Activated CD4-positive, alpha-beta memory T cell treated with anti-CD3 and anti-CD28 coated beads, Interleukin-2, amount 10 ng/mL, durations not matched to agents 7 days and 5 days (primary cell): ENCODE measurements at regions not wholly inside any gene's neighbourhood (a gene's known extent, or its start where the extent isn't known, plus 50 kb on each side); places are given as distances from the start of the nearest gene placed in this dataset.

Experiments
- CTCF ChIA-PET: fragments of 350-600 bp; sonication (Branson Sonifier 250); formaldehyde crosslinking; loops from one replicate; lab custom pipeline; 2021; ENCODE audit warnings: antibody characterized with exemption, inconsistent platforms; lab: Charles Lee
- POLR2A ChIA-PET: fragments of 350-600 bp; sonication (Branson Sonifier 250); formaldehyde crosslinking; loops from one replicate; lab custom pipeline; 2021; ENCODE audit warnings: antibody characterized with exemption; lab: Charles Lee
- DNase-seq: peaks from one replicate; pipeline ENCODE4 v3.0.0-alpha.2; 2020
- H3K27ac Mint-ChIP-seq: one replicate; pipeline ENCODE4 v1.8.0; 2021; ENCODE audit warnings: mild to moderate bottlenecking, mixed read lengths
- H3K27me3 Mint-ChIP-seq: one replicate; pipeline ENCODE4 v1.8.0; 2021; ENCODE audit warnings: mixed read lengths
- H3K36me3 Mint-ChIP-seq: one replicate; pipeline ENCODE4 v1.8.0; 2021; ENCODE audit warnings: low read depth, mixed read lengths
- H3K4me1 Mint-ChIP-seq: one replicate; pipeline ENCODE4 v1.8.0; 2021; ENCODE audit warnings: mixed read lengths
- H3K4me3 Mint-ChIP-seq: one replicate; pipeline ENCODE4 v1.8.0; 2021; ENCODE audit warnings: mild to moderate bottlenecking, mixed read lengths
- H3K9me3 Mint-ChIP-seq: one replicate; pipeline ENCODE4 v1.8.0; 2021; ENCODE audit warnings: mixed read lengths

- ChIA-PET CTCF (no interaction called here), POLR2A (no interaction called here)
- Mint-ChIP-seq H3K27ac (no peak overlapping the region), H3K36me3 (no peaks in the 10 kb centered on the region), H3K4me3 (no peak overlapping the region), H3K27me3 (no peaks in the 10 kb centered on the region), H3K9me3 (peaks cover 5% of the 10 kb centered on the region), H3K4me1 (no peaks in the 10 kb centered on the region)
- DNase-seq, result no peak
Observed at GRCh38 chr17:71149607-71150006, 971.2 kb upstream of the SOX9 start.

GRCh38 chr17:71157297-71157696 lies 963.5 kb upstream of the SOX9 start:
- CTCF ChIA-PET, result no interaction called here
- Mint-ChIP-seq H3K27me3 (no peaks in the 10 kb centered on the region), H3K4me3 (no peak overlapping the region), H3K36me3 (no peaks in the 10 kb centered on the region), H3K9me3 (peaks cover 9% of the 10 kb centered on the region), H3K4me1 (no peaks in the 10 kb centered on the region), H3K27ac (no peak overlapping the region)
- no peak for DNase-seq
- POLR2A ChIA-PET, result no interaction called here

DNA sequence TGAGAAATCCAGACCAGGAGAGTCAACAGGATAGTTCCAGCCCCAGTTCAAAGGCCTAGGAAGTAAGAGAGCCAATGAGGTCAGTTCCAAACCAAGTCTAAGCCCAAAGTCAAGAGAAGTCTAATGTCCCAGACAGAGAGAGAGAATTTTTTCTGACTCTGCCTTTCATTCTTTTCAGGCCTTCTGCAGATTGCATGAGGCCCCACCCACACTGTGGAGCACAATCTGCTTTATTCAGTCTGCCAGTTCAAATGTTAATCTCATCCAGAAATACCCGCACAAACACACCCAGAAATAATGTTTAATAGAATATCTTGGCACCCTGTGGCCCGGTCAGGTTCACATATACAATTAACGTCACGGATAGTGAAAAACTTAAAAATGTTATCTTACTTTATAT lies 962.4 kb upstream of the SOX9 start:
- Mint-ChIP-seq H3K4me1 (no peaks in the 10 kb centered on the region), H3K4me3 (no peak overlapping the region), H3K27me3 (no peaks in the 10 kb centered on the region), H3K36me3 (no peaks in the 10 kb centered on the region), H3K27ac (no peak overlapping the region), H3K9me3 (peaks cover 4% of the 10 kb centered on the region)
- no peak for DNase-seq
- POLR2A ChIA-PET, result no interaction called here
- CTCF ChIA-PET, result no interaction called here

DNA sequence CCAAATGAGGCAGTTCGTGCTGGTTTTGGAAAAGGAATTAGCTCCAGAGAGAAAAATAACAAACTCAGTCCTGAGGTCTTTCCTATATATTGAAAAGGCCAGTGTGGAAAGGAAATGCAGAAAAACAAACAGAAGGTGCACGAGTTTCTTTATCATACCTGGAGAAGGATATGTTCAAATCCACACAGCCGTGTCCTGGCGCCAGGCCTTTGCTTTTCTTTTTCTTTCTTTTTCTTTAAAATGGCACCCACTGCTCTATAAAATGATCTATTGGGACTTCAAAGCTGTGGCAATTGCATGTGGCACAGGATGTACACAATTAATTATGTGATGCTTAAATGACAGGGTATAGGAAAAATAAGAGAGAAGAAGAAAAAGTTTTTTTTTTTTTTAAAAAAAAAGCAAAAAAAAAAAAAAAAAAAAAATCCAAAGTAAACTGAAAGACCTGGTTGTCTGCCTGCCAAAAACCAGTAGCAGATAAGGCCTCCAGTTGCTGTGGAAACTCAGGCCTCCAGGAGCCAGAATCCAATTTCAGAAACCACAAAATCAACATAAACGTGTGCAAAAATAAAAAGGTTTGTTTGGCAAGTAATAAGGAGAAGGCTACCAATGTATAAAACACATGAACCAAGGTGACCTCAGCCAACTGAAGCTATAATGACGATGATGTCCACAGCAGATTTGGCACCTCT lies 957.6 kb upstream of the SOX9 start:
- H3K36me3 Mint-ChIP-seq, result no peaks in the 10 kb centered on the region
- H3K4me3 Mint-ChIP-seq, result no peak overlapping the region
- CTCF ChIA-PET, result no interaction called here
- H3K27me3 Mint-ChIP-seq, result no peaks in the 10 kb centered on the region
- peaks cover 4% of the 10 kb centered on the region for H3K9me3 Mint-ChIP-seq
- POLR2A ChIA-PET, result no interaction called here
- no peak for DNase-seq
- H3K4me1 Mint-ChIP-seq, result no peaks in the 10 kb centered on the region
- H3K27ac Mint-ChIP-seq, result no peak overlapping the region

DNA sequence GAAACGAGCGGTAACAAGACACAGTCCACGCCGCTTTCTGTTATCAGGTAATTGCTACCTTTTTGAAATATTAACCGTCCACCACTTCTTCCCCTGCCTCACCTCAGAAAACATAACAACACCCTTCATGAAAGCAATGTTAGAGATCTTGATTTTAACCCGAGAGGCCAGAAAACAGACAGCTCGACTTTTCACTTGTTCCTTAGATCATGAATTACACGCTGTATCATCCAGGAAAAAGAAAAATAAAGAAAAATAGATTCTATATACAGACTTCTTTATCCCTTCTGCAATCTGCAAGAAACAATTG lies 957.1 kb upstream of the SOX9 start:
- DNase-seq, result no peak
- H3K4me1 Mint-ChIP-seq, result no peaks in the 10 kb centered on the region
- CTCF ChIA-PET, result no interaction called here
- H3K27ac Mint-ChIP-seq, result no peak overlapping the region
- no peaks in the 10 kb centered on the region for H3K27me3 Mint-ChIP-seq
- no peaks in the 10 kb centered on the region for H3K36me3 Mint-ChIP-seq
- peaks cover 4% of the 10 kb centered on the region for H3K9me3 Mint-ChIP-seq
- H3K4me3 Mint-ChIP-seq, result no peak overlapping the region
- POLR2A ChIA-PET, result no interaction called here

DNA sequence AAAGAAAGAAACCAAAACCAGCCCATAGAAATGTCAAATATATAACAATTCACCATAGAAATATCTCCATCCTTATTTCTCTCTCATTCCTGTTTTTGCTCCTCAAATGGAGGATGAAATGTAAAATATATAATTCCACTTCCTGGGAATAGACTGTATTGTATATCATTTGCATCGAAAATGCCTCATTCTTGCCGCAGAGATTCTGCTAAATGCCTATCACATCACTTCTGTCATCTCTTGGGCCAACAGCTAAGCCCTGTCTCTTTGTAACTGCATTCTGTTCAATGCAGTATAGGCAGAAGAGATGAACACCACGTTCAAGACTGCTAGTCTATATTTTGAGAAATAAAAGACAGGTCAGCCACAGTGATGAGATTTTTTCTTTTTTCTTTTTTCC lies 956.3 kb upstream of the SOX9 start:
- Mint-ChIP-seq H3K27ac (no peak overlapping the region), H3K4me3 (no peak overlapping the region), H3K9me3 (peaks cover 4% of the 10 kb centered on the region), H3K4me1 (no peaks in the 10 kb centered on the region), H3K27me3 (no peaks in the 10 kb centered on the region), H3K36me3 (no peaks in the 10 kb centered on the region)
- POLR2A ChIA-PET, result no interaction called here
- CTCF ChIA-PET, result no interaction called here
- DNase-seq, result no peak

DNA sequence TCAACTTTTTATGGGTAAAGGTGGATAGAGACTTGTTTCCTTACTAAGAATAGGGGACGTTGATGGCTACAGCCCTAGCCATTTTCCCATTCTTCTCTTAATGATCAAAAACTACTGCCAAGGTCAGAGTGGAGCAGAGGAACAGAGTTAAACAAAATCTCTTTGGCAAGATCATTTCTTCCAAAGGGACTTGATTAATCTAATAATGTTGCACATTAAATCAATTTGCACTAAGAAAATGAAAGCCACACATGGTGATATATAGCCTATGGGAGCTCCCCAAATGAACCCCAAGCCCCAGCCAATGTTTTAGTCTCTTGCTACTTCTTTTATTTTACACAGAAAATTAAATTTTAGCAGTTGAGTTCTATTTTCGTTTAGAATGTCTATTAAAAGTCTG lies 954.5 kb upstream of the SOX9 start:
- no peak overlapping the region for H3K27ac Mint-ChIP-seq
- DNase-seq, result no peak
- H3K4me1 Mint-ChIP-seq, result no peaks in the 10 kb centered on the region
- no peak overlapping the region for H3K4me3 Mint-ChIP-seq
- ChIA-PET CTCF (no interaction called here), POLR2A (no interaction called here)
- H3K9me3 Mint-ChIP-seq, result peaks cover 2% of the 10 kb centered on the region
- H3K27me3 Mint-ChIP-seq, result no peaks in the 10 kb centered on the region
- H3K36me3 Mint-ChIP-seq, result no peaks in the 10 kb centered on the region

GRCh38 chr17:71168053-71168741 lies 952.6 kb upstream of the SOX9 start:
- Mint-ChIP-seq H3K36me3 (no peaks in the 10 kb centered on the region), H3K27me3 (no peaks in the 10 kb centered on the region), H3K4me3 (no peak overlapping the region), H3K27ac (no peak overlapping the region), H3K9me3 (peaks cover 2% of the 10 kb centered on the region), H3K4me1 (no peaks in the 10 kb centered on the region)
- ChIA-PET POLR2A (no interaction called here), CTCF (no interaction called here)
- DNase-seq, result no peak

- Mint-ChIP-seq H3K36me3 (no peaks in the 10 kb centered on the region), H3K27me3 (no peaks in the 10 kb centered on the region), H3K4me3 (no peak overlapping the region), H3K9me3 (peaks cover 2% of the 10 kb centered on the region), H3K27ac (no peak overlapping the region), H3K4me1 (no peaks in the 10 kb centered on the region)
- POLR2A ChIA-PET, result no interaction called here
- CTCF ChIA-PET, result no interaction called here
- DNase-seq, result no peak
Observed at GRCh38 chr17:71170070-71170469, 950.8 kb upstream of the SOX9 start.

DNA sequence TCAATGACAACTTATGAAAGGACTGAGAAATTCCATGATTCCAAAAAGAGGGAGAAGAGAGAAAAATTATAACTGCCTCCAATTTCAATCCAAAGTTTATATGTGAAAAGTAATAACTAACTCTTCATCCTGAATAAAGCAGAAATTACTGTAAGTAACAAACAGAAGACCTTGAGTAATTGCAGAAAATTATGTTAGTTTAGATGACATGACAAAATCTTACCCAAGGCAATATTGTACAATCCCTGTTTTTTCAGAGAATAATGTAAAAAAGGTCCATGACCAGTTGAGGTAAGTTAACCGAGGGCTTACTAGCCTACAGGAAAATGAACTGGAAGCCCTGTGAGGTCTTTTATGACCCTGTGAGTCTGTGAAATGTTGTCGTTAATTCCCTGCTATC lies 949.5 kb upstream of the SOX9 start:
- ChIA-PET CTCF (no interaction called here), POLR2A (no interaction called here)
- no peak overlapping the region for H3K4me3 Mint-ChIP-seq
- H3K27ac Mint-ChIP-seq, result no peak overlapping the region
- peaks cover 2% of the 10 kb centered on the region for H3K9me3 Mint-ChIP-seq
- no peaks in the 10 kb centered on the region for H3K36me3 Mint-ChIP-seq
- H3K27me3 Mint-ChIP-seq, result no peaks in the 10 kb centered on the region
- DNase-seq, result no peak
- no peaks in the 10 kb centered on the region for H3K4me1 Mint-ChIP-seq

DNA sequence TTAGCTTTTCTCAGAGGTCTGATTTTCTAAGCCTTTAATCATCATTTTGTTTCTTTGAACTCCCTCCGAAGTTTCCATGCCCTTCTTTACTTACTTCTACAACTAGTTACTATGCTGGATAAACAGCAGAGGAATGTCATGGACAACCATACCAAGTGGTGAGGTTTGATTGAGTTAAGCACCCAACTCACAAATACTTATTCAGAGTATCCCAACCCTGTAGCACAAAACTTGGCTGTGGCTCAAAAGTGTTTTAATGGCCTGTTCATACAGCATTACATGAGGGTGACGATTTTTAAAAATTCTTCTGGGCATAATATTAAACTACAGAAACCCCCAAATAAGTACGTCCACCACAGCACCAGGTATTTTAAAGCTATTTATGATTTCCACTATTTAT lies 946.8 kb upstream of the SOX9 start:
- ChIA-PET POLR2A (no interaction called here), CTCF (no interaction called here)
- Mint-ChIP-seq H3K9me3 (peaks cover 2% of the 10 kb centered on the region), H3K27ac (no peak overlapping the region), H3K4me3 (no peak overlapping the region), H3K36me3 (no peaks in the 10 kb centered on the region), H3K4me1 (no peaks in the 10 kb centered on the region), H3K27me3 (no peaks in the 10 kb centered on the region)
- DNase-seq, result no peak

GRCh38 chr17:71176331-71176730 lies 944.5 kb upstream of the SOX9 start:
- Mint-ChIP-seq H3K9me3 (peaks cover 2% of the 10 kb centered on the region), H3K27ac (no peak overlapping the region), H3K4me1 (no peaks in the 10 kb centered on the region), H3K4me3 (no peak overlapping the region), H3K27me3 (no peaks in the 10 kb centered on the region), H3K36me3 (no peaks in the 10 kb centered on the region)
- no peak for DNase-seq
- CTCF ChIA-PET, result no interaction called here
- POLR2A ChIA-PET, result no interaction called here

DNA sequence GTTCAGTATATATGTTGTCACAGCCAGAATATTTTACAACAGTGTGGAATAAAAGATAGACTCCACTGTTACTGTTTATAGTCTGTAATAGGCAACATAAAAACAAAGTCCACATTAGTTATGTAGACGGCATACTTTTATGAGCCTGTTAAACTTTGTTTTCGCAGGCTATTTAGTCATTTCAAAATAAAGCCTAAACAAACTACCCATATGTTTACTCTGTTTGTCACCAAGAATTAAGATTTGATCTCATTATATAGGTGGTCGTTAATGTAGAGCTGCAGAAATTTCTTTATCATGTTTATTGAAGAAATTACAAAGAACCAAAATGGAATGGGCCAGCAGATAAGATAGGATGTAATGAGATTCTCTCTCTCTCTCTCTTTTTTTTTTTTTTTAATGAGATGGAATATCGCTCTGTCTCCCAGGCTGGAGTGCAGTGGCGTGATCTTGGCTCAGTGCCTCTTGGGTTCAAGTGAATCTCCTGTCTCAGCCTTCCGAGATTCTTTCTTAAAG lies 943.8 kb upstream of the SOX9 start:
- Mint-ChIP-seq H3K27ac (no peak overlapping the region), H3K9me3 (no peaks in the 10 kb centered on the region)
- POLR2A ChIA-PET, result no interaction called here

GRCh38 chr17:71180801-71181385 lies 939.9 kb upstream of the SOX9 start:
- Mint-ChIP-seq H3K4me3 (no peak overlapping the region), H3K27ac (no peak overlapping the region), H3K36me3 (no peaks in the 10 kb centered on the region), H3K4me1 (no peaks in the 10 kb centered on the region), H3K9me3 (peaks cover 3% of the 10 kb centered on the region), H3K27me3 (no peaks in the 10 kb centered on the region)
- DNase-seq, result no peak
- ChIA-PET POLR2A (no interaction called here), CTCF (no interaction called here)

More for the DNA sequence above, 943.8 kb upstream of the SOX9 start:
- Mint-ChIP-seq H3K4me1 (no peaks in the 10 kb centered on the region), H3K27me3 (no peaks in the 10 kb centered on the region), H3K4me3 (no peak overlapping the region), H3K36me3 (no peaks in the 10 kb centered on the region)
- no peak for DNase-seq
- CTCF ChIA-PET, result no interaction called here
